HEK293T (cell line): ENCODE measurements at regions not wholly inside any gene's neighbourhood (a gene's known extent, or its start where the extent isn't known, plus 50 kb on each side); places are given as distances from the start of the nearest gene placed in this dataset.

Experiments used
- BHLHE40 ChIP-seq: fragments of 450-650 bp; IDR thresholded peaks from 2 replicates; pipeline ENCODE4 v1.6.1; 2016; ENCODE audit warnings: mild to moderate bottlenecking, moderate library complexity, borderline replicate concordance
- FOXA1 ChIP-seq: fragments of 450-650 bp; IDR thresholded peaks from 2 replicates; pipeline ENCODE4 v1.6.1; 2016; ENCODE audit warnings: mild to moderate bottlenecking
- FOXK2 ChIP-seq: fragments of 450-650 bp; IDR thresholded peaks from 2 replicates; pipeline ENCODE4 v1.6.1; 2016; ENCODE audit warnings: mild to moderate bottlenecking
- FOXM1 ChIP-seq: fragments of 450-650 bp; IDR thresholded peaks from 2 replicates; pipeline ENCODE4 v1.6.1; 2017; ENCODE audit warnings: mild to moderate bottlenecking, borderline replicate concordance
- HDGF ChIP-seq: fragments of 450-650 bp; IDR thresholded peaks from 2 replicates; pipeline ENCODE4 v1.6.1; 2017; ENCODE audit warnings: antibody characterized with exemption, borderline replicate concordance
- SP1 ChIP-seq: fragments of 450-650 bp; IDR thresholded peaks from 2 replicates; pipeline ENCODE4 v1.6.1; 2017

GRCh38 chr14:95379634-95380033 is 59.9 kb upstream of the CLMN start:
- TF ChIP-seq HDGF (no peak), FOXA1 (no peak), FOXK2 (no peak), FOXM1 (no peak), SP1 (no peak), BHLHE40 (no peak)
